ENCODE measurements at regions not wholly inside any gene's neighbourhood (a gene's known extent, or its start where the extent isn't known, plus 50 kb on each side); places are given as distances from the start of the nearest gene placed in this dataset.

GRCh38 chr13:31919241-31919640, 112.3 kb upstream of the FRY start:
- no peak for DNase-seq (ENCODE audit: low read depth, low spot score)
- H3K4me3 ChIP-seq (ENCODE audit: low read depth, low read length), result no peak overlapping the region
- in situ Hi-C loops (cut with HindIII; ENCODE audit: low sequenced_read_pairs), result no loop called here
- no peak for TF ChIP-seq CTCF (IDR thresholded peaks at IDR 0.05; ENCODE audit: low read depth, low read length)

GRCh38 chr13:31919971-31920726, 111.4 kb upstream of the FRY start:
- no peak for TF ChIP-seq CTCF (IDR thresholded peaks at IDR 0.05; ENCODE audit: low read depth, low read length)
- no peak overlapping the region for H3K4me3 ChIP-seq (ENCODE audit: low read depth, low read length)
- in situ Hi-C loops (cut with HindIII; ENCODE audit: low sequenced_read_pairs), result no loop called here
- no peak for DNase-seq (ENCODE audit: low read depth, low spot score)

DNA sequence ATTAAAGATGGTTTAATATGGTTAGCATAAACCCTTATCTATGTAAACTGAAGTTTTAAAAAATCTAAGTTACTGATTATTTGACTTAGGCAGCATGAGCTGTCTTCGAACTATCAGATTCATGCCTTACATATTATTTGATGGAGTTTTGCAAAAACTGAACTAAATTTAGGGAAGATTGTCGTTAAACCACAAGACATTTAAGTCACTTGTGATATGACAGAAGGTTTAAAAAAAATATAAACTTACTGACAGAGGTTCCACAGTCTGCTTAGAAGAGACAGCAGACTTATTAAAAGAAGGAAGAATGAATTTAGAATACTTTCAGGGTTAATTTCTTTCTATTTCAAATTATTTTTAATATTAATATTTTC, 110.9 kb upstream of the FRY start:
- no peak for DNase-seq (ENCODE audit: low read depth, low spot score)
- TF ChIP-seq CTCF (IDR thresholded peaks at IDR 0.05; ENCODE audit: low read depth, low read length), result no peak
- in situ Hi-C loops (cut with HindIII; ENCODE audit: low sequenced_read_pairs), result no loop called here
- H3K4me3 ChIP-seq (ENCODE audit: low read depth, low read length), result no peak overlapping the region

- TF ChIP-seq CTCF (IDR thresholded peaks at IDR 0.05; ENCODE audit: low read depth, low read length), result no peak
- DNase-seq (ENCODE audit: low read depth, low spot score), result no peak
- H3K4me3 ChIP-seq (ENCODE audit: low read depth, low read length), result no peak overlapping the region
- in situ Hi-C loops (cut with HindIII; ENCODE audit: low sequenced_read_pairs), result no loop called here
Observed at GRCh38 chr13:31922724-31923123, 108.8 kb upstream of the FRY start.

DNA sequence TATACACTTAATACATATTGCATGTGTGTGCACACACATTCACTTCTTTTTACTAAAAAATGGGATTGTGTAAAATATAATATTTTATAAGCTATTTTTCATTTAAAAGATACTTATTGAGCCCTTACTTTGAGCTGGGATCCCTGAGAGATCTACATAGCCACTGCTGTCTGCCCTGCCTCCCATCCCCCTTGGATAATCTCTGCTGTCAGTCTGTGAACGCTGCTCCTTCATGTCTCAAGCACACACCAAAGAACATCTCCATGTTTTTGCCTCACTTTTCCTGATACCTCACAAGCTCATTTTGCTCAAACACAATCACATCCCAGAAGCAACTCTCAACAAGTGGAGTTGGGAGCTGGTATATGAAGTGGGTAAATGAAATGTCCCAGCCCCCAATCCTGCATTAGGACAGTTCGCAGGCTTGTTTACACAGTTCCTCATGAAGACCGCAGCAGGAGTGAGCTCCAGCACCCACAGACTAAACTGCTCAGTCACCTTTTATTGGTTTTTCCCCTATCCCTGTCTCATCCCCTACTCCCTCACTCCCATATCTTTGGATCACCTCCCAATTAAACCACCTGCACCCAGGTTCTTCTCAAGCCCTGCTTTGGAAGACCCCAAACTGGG, 108.3 kb upstream of the FRY start:
- H3K4me3 ChIP-seq (ENCODE audit: low read depth, low read length), result no peak overlapping the region
- no peak for DNase-seq (ENCODE audit: low read depth, low spot score)
- TF ChIP-seq CTCF (IDR thresholded peaks at IDR 0.05; ENCODE audit: low read depth, low read length), result no peak
- in situ Hi-C loops (cut with HindIII; ENCODE audit: low sequenced_read_pairs), result no loop called here

DNA sequence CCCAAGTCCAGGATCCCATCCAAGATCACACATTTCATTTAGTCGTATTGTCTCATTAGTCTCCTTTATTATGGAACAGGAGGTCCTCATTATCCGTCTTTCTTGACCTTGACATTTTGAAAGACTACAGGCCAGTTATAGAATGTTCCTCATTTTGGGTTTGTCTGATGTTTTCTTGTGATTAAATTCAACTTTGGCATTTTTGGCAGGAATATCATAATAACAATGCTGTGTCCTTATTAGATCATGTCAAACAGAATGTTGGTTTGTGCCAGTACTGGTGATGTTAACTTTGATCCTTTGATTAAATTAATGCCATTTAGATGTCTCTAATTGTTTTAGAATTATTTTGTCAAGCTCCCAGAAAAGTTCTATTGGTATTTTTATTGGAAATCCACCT, 106.5 kb upstream of the FRY start:
- in situ Hi-C loops (cut with HindIII; ENCODE audit: low sequenced_read_pairs), result no loop called here
- no peak for TF ChIP-seq CTCF (IDR thresholded peaks at IDR 0.05; ENCODE audit: low read depth, low read length)
- H3K4me3 ChIP-seq (ENCODE audit: low read depth, low read length), result no peak overlapping the region
- DNase-seq (ENCODE audit: low read depth, low spot score), result no peak
